ENCODE measurements at regions not wholly inside any gene's neighbourhood (a gene's known extent, or its start where the extent isn't known, plus 50 kb on each side); places are given as distances from the start of the nearest gene placed in this dataset.

- intact Hi-C loops (cut with micrococcal nuclease): no loop called here
- Histone ChIP-seq H3K9me1 (replicated peaks; ENCODE audit: control insufficient read depth, extremely low read depth, insufficient read depth, low read length) (no peaks in the 10 kb centered on the region), H3K9ac (replicated peaks; ENCODE audit: extremely low read depth, insufficient read depth, low read length) (no peak overlapping the region), H4K20me1 (replicated peaks; ENCODE audit: control insufficient read depth, extremely low read depth, insufficient read depth, low read length) (no peaks in the 10 kb centered on the region), H3K4me3 (replicated peaks in 1 of 3; ENCODE audit: insufficient read depth in 1 of 3, low read depth in 1 of 3, low read length in 3 of 3) (no peak overlapping the region), H3K4me1 (ENCODE audit: control insufficient read depth, extremely low read depth, insufficient read depth, low read length) (no peaks in the 10 kb centered on the region), H3K36me3 (ENCODE audit: control insufficient read depth in 2 of 2, extremely low read depth in 1 of 2, insufficient read depth in 2 of 2, low read length in 2 of 2) (no peaks in the 10 kb centered on the region), H3K27me3 (ENCODE audit: control insufficient read depth in 2 of 2, insufficient read depth in 2 of 2, low read length in 2 of 2) (no peaks in the 10 kb centered on the region), H3K4me2 (ENCODE audit: insufficient read depth, low read length) (no peak overlapping the region), H3K9me3 (replicated peaks; ENCODE audit: control insufficient read depth, insufficient read depth, low read length) (no peaks in the 10 kb centered on the region), H2AFZ (ENCODE audit: low read depth, low read length) (no peak overlapping the region), H3K79me2 (ENCODE audit: control insufficient read depth, insufficient read depth, low read length) (no peaks in the 10 kb centered on the region), H3K27ac (ENCODE audit: insufficient read depth, low read depth, low read length) (no peak overlapping the region)
- POLR2A ChIA-PET: no interaction called here
- DNase-seq (ENCODE audit: low read depth, low spot score) (no peak), FAIRE-seq (no peak)
- no TSS peak for BruUV-seq (replicated peaks)
- CTCF ChIA-PET: no interaction called here
- TF ChIP-seq MYC (IDR thresholded peaks at IDR 0.05; ENCODE audit: low read depth, low read length): no peak
- TF ChIP-seq, protein P1, sequence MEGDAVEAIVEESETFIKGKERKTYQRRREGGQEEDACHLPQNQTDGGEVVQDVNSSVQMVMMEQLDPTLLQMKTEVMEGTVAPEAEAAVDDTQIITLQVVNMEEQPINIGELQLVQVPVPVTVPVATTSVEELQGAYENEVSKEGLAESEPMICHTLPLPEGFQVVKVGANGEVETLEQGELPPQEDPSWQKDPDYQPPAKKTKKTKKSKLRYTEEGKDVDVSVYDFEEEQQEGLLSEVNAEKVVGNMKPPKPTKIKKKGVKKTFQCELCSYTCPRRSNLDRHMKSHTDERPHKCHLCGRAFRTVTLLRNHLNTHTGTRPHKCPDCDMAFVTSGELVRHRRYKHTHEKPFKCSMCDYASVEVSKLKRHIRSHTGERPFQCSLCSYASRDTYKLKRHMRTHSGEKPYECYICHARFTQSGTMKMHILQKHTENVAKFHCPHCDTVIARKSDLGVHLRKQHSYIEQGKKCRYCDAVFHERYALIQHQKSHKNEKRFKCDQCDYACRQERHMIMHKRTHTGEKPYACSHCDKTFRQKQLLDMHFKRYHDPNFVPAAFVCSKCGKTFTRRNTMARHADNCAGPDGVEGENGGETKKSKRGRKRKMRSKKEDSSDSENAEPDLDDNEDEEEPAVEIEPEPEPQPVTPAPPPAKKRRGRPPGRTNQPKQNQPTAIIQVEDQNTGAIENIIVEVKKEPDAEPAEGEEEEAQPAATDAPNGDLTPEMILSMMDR (IDR thresholded peaks at IDR 0.05; ENCODE audit: extremely low read depth in 1 of 2, insufficient read depth in 1 of 2, low read depth in 1 of 2, low read length in 2 of 2): no peak
- TF ChIP-seq GATA2 (IDR thresholded peaks at IDR 0.05; ENCODE audit: insufficient read depth, insufficient read length, low read depth, low read length): no peak
- no peak for TF ChIP-seq POLR2AphosphoS5 (IDR thresholded peaks at IDR 0.05; ENCODE audit: insufficient read depth, low read depth, low read length)
- no peak for TF ChIP-seq POLR2A (IDR thresholded peaks at IDR 0.05; ENCODE audit: low read depth, low read length)
- TF ChIP-seq, protein P2, sequence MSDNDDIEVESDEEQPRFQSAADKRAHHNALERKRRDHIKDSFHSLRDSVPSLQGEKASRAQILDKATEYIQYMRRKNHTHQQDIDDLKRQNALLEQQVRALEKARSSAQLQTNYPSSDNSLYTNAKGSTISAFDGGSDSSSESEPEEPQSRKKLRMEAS (IDR thresholded peaks at IDR 0.05; ENCODE audit: insufficient read depth, insufficient read length): no peak
- TF ChIP-seq JUN (IDR thresholded peaks at IDR 0.05; ENCODE audit: borderline replicate concordance, insufficient read depth, insufficient read length, low read depth): no peak
- TF ChIP-seq EZH2 (IDR thresholded peaks at IDR 0.05; ENCODE audit: borderline replicate concordance, low read depth, low read length, severe bottlenecking): no peak
- TF ChIP-seq FOS (IDR thresholded peaks at IDR 0.05; ENCODE audit: borderline replicate concordance, insufficient read depth, low read length): no peak
- dilution Hi-C loops (cut with MboI; ENCODE audit: extremely low pct_ligation_motif_present, low sequenced_read_pairs): no loop called here
These were observed 984.9 kb upstream of the INTU start for GRCh38 chr4:126647756-126648397.
